Aorta (tissue), 5 donors: ENCODE measurements at regions not wholly inside any gene's neighbourhood (a gene's known extent, or its start where the extent isn't known, plus 50 kb on each side); places are given as distances from the start of the nearest gene placed in this dataset.
A peak's percentile ranks its signal among the peaks of the same experiment; 100 is the strongest.

Experiments
- ATAC-seq: fragments of 200-7000 bp; cut with Tn5 transposase; one replicate; pipeline ENCODE4 v1.9.1; 2022; ENCODE audit warnings: moderate library complexity; ENCODE audit not compliant: low FRiP score
- DNase-seq, 2 donors: peaks; one replicate each; pipeline ENCODE4 v3.0.0-alpha.2; 2020
- H3K27ac ChIP-seq, 2 donors: one replicate each; pipeline ENCODE4 v1.5.1; 2013; ENCODE audit warnings: low read length in 2 of 2, mild to moderate bottlenecking in 2 of 2, moderate library complexity in 2 of 2, control low read depth in 1 of 2, inconsistent platforms in 1 of 2, low read depth in 1 of 2
- H3K27me3 ChIP-seq, 2 donors: one replicate each; pipeline ENCODE4 v1.6.1; 2013; ENCODE audit warnings: control low read depth in 1 of 2, low read length in 1 of 2, mild to moderate bottlenecking in 1 of 2, moderate library complexity in 1 of 2; ENCODE audit not compliant: insufficient read depth in 2 of 2, control insufficient read depth in 1 of 2
- H3K36me3 ChIP-seq, 2 donors: one replicate each; pipeline ENCODE4 v1.6.1; 2013; ENCODE audit warnings: control low read depth in 1 of 2, low read length in 1 of 2, mild to moderate bottlenecking in 1 of 2; ENCODE audit not compliant: insufficient read depth in 2 of 2, control insufficient read depth in 1 of 2
- H3K4me1 ChIP-seq, 2 donors: one replicate each; pipeline ENCODE4 v1.6.1; 2013; ENCODE audit warnings: low read length in 2 of 2, control low read depth in 1 of 2, mild to moderate bottlenecking in 1 of 2, moderate library complexity in 1 of 2; ENCODE audit not compliant: insufficient read depth in 2 of 2, control insufficient read depth in 1 of 2
- H3K4me3 ChIP-seq, 2 donors: one replicate each; pipeline ENCODE4 v1.5.1; 2013; ENCODE audit warnings: low read length in 2 of 2, control low read depth in 1 of 2, mild to moderate bottlenecking in 1 of 2
- H3K9me3 ChIP-seq: one replicate; pipeline ENCODE4 v1.6.1; 2013; ENCODE audit warnings: mild to moderate bottlenecking, low read length; ENCODE audit not compliant: control insufficient read depth
- WGBS, 2 donors: extraction: QIAGEN DNeasy Blood & Tissue Kit; methylation state at CpG; one replicate each; pipeline ENCODE4 v1.1.7; 2013; 5-methylcytosine and 5-hydroxymethylcytosine counted together
- intact Hi-C, 2 donors: fragments of 100-400 bp; cut with DNase I; formaldehyde crosslinking; loops; one replicate each; pipeline versions ENCODE4 v1.14.2 to v1.15.0; 2022
- donor health status: healthy with polysubstance abuse.
- donor health status: Bipolar disorder and iron deficiency.
- donor health status: DM: no; HTN: no; CAD: no.
- donor health status: DM: no; HTN: no; CAD: no.
- donor health status: DM: yes; HTN: yes; CAD: no.

DNA sequence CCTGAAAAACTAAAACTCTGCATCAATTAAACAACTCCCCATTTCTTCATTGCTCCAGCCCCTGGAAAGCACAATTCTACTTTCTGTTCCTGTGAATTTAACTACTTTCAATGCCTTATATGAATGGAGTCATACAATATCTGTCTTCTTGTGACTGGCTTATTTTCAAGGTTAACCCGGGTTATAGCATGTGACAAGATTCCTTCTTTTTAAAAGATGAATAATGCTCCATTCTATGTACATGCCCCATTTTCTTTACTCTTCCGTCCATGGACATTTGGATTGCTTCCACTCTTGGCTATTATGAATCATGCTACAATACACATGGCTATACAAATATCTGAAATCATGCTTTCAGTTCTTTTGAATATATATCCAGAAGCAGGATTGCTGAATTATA is 334.9 kb upstream of the ID4 start:
- H3K27me3 ChIP-seq, result no peaks in the 10 kb centered on the region
- ATAC-seq (no peak), DNase-seq (no peak)
- intact Hi-C loops, result no loop called here
- WGBS, 2 donors, result 60 to 61% methylated on average over 2 of the region's 2 CpGs
- no peak overlapping the region for H3K27ac ChIP-seq
- no peaks in the 10 kb centered on the region for H3K4me1 ChIP-seq
- no peaks in the 10 kb centered on the region for H3K36me3 ChIP-seq
- H3K4me3 ChIP-seq, result no peak overlapping the region
- no peaks in the 10 kb centered on the region for H3K9me3 ChIP-seq

DNA sequence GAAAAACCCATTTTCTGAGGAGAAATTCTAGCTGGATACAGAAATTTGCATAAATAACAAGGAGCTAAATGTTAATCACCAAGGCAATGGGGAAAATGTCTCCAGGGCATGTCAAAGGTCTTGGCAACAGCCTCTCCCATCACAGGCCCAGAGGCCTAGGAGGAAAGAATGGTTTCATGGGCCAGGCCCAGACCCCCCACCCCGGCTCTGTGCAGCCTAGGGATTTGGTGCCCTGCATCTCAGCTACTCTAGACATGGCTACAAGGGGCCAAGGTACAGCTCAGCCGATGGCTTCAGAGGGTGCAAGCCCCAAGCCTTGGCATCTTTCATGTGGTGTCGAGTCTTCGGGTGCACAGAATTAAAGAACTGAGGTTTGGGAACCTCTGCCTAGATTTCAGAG is 321.2 kb upstream of the ID4 start:
- ATAC-seq, result no peak
- intact Hi-C loops, result no loop called here
- Histone ChIP-seq H3K27ac (no peak overlapping the region), H3K4me3 (no peak overlapping the region), H3K36me3 (no peaks in the 10 kb centered on the region), H3K4me1 (no peaks in the 10 kb centered on the region), H3K27me3 (no peaks in the 10 kb centered on the region), H3K9me3 (peaks cover 3% of the 10 kb centered on the region)
- WGBS, 2 donors, result 96 to 97% methylated on average over 4 of the region's 4 CpGs
- DNase-seq, result no peak

DNA sequence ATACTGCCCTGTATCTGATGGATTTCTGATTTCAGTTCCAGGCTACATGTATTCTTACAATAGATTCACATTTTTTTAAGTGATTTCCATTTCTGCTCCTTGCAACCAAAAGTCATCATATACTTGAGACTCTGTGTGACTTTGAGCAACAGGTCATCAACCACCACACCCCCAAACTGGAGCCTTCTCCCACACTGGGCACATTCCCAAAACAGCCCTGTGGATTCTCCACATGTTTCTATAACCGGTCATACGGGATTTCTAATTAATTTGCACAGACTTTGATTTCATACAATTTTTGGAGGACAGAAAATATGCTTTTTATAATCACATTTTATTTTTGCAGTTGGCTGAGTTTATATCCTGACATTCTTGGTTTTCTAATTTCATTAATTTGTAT is 317.2 kb upstream of the ID4 start:
- H3K9me3 ChIP-seq, result no peaks in the 10 kb centered on the region
- H3K27ac ChIP-seq, result no peak overlapping the region
- ATAC-seq (no peak), DNase-seq (no peak)
- 88 to 91% methylated on average over 2 of the region's 2 CpGs for WGBS, 2 donors
- H3K4me1 ChIP-seq, result peaks cover 0 to 6% of the 10 kb centered on the region in 2 donors
- H3K4me3 ChIP-seq, result no peak overlapping the region
- H3K36me3 ChIP-seq, result no peaks in the 10 kb centered on the region
- H3K27me3 ChIP-seq, result no peaks in the 10 kb centered on the region
- intact Hi-C loops, result no loop called here

DNA sequence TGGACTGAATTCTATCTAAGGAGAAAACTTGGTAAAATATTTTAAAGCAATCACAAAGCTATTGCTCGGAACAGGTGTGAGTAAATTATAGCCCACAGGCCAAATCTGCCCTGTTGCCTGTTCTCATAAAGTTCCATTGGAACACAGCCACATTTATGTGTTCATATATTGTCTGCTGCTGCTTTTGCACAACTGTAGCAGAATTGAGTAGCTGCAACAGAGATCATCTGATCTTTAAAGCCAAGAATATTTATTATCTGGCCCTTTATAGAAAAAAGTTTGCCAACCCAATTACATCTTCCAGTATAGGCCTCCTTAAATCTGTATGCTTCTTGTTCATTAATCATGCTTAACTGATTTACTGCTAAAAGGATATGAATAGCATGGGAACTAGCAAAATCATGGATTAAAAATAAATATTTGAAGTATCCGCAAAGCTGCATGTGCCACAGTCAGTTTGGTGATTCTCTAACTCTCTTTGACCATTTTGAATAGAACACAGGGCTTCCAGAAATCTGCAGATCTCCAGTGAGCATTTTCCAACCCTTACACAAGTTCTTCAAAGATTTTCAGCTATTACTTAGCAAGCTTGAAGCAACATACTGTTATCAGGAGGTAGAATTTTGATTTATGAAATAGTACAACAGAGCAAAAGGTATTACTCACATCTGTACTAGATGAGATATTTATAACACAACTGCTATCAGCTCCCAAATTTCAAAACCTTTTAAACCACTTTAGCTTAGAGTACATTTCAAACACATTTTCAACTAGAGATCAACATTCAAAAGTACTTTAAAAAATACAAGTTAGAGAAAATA is 312.6 kb upstream of the ID4 start:
- Histone ChIP-seq H3K27me3 (no peaks in the 10 kb centered on the region), H3K36me3 (no peaks in the 10 kb centered on the region), H3K27ac (peak overlapping the region in 1 of 2 donors; percentile 1), H3K4me1 (peaks cover 3 to 6% of the 10 kb centered on the region in 2 donors), H3K4me3 (no peak overlapping the region), H3K9me3 (no peaks in the 10 kb centered on the region)
- DNase-seq (no peak), ATAC-seq (peak; percentile 15)
- intact Hi-C loops, result no loop called here
- 25 to 36% methylated on average over 2 of the region's 2 CpGs for WGBS, 2 donors

DNA sequence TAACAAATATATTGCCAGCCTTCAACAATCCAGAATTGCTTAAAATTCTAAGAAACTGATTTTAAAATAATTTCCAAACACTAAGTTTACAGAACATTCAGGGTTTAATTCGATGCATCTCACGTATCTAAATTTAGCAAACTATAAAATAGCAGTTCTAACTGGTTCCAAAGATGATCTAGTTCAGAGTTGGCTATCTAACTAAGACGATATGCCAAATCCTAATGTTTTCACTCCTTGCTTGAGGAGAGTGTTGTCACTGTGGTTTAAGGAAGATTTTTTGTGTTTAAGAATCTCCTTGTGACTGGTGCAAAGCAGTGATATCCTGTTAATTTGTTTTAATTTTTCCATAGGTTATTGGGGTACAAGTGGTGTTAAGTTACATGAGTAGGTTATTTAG is 311.5 kb upstream of the ID4 start:
- H3K27ac ChIP-seq, result no peak overlapping the region
- ATAC-seq, result peak; percentile 65
- H3K4me3 ChIP-seq, result no peak overlapping the region

DNA sequence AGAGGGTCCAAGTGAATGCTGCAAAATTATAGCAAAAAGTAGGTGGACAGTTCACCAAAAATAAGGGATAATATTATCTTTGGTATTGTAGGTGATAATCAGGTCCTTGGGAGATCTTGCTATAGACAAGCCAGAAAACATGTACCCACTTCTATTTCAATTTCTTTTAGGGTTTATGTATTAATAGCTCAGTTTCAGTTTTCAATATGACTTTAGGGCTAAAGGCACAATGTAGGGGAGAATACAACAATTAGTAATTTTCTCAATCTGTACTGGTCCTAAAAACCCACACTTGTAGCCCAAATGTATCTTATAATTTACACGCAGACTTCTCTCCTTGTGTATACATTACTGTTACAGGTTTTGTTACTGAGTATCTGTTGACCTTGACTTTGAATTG is 307.0 kb upstream of the ID4 start:
- 97 to 100% methylated on average over 1 of the region's 1 CpG for WGBS, 2 donors
- intact Hi-C loops, result loop anchor here in 1 of 2 donors (10.0 kb wide), 1 partner anchor 315 kb away; no protein-coding TSS in a partner anchor
- ATAC-seq, result no peak
- no peak for DNase-seq
- Histone ChIP-seq H3K36me3 (no peaks in the 10 kb centered on the region), H3K4me1 (peaks cover 3% of the 10 kb centered on the region in 2 donors), H3K27me3 (no peaks in the 10 kb centered on the region), H3K27ac (no peak overlapping the region), H3K4me3 (no peak overlapping the region), H3K9me3 (no peaks in the 10 kb centered on the region)

More for the DNA sequence above, 311.5 kb upstream of the ID4 start:
- intact Hi-C loops, result no loop called here
- no peak for DNase-seq
- peaks cover 3 to 6% of the 10 kb centered on the region in 2 donors for H3K4me1 ChIP-seq
- 3 to 9% methylated on average over 3 of the region's 3 CpGs for WGBS, 2 donors
- H3K9me3 ChIP-seq, result no peaks in the 10 kb centered on the region
- H3K36me3 ChIP-seq, result no peaks in the 10 kb centered on the region
- no peaks in the 10 kb centered on the region for H3K27me3 ChIP-seq

DNA sequence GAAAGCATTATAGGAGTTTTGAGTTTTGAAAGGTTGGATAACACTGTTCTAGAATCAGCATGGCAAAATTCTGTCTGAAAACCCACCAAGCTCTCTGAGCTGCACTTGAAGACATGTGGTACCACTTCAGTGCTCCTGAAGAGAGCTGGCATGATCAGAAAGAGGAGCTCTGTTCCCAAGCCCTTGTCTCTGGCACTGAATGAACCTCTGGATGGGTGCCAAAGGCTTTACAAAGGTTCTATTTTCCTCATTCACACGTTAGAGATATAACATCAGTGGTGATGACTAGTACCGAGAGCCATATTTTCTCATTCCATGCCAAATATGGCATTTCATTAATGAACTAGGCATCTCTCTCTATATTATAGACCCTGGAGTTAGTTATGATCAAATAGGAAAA is 301.8 kb upstream of the ID4 start:
- DNase-seq, result no peak
- peaks cover 0 to 3% of the 10 kb centered on the region in 2 donors for H3K4me1 ChIP-seq
- no peaks in the 10 kb centered on the region for H3K36me3 ChIP-seq
- H3K9me3 ChIP-seq, result no peaks in the 10 kb centered on the region
- no peaks in the 10 kb centered on the region for H3K27me3 ChIP-seq
- no peak for ATAC-seq
- intact Hi-C loops, result loop anchor here in 1 of 2 donors (10.0 kb wide), 1 partner anchor 309 kb away; no protein-coding TSS in a partner anchor
- 17 to 34% methylated on average over 2 of the region's 2 CpGs for WGBS, 2 donors
- no peak overlapping the region for H3K4me3 ChIP-seq
- H3K27ac ChIP-seq, result no peak overlapping the region

DNA sequence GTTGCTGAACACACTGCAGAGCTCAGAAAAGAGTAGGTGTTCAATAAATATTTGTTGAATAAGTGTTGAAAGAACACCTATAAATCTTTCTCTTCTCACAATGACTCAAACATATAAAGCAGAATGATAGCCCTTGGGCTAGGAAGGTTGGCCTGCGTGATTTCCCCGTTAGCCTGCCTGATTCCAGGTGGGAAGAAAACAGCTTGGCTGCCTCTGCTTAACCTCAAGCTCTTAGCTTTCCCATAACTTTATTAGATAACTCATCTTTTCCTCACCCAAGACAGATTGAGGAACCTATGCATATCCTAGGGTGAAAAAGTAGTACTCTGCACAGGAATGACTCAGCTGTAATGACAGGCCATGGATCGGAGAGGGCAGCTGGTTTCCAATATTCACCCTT is 300.3 kb upstream of the ID4 start:
- Histone ChIP-seq H3K36me3 (no peaks in the 10 kb centered on the region), H3K4me1 (peaks cover 0 to 3% of the 10 kb centered on the region in 2 donors), H3K27ac (no peak overlapping the region), H3K9me3 (no peaks in the 10 kb centered on the region), H3K27me3 (no peaks in the 10 kb centered on the region), H3K4me3 (no peak overlapping the region)
- ATAC-seq, result no peak
- WGBS, 2 donors, result 95 to 99% methylated on average over 3 of the region's 3 CpGs
- DNase-seq, result no peak
- intact Hi-C loops, result loop anchor here in 1 of 2 donors (10.0 kb wide), 1 partner anchor 308 kb away; no protein-coding TSS in a partner anchor

DNA sequence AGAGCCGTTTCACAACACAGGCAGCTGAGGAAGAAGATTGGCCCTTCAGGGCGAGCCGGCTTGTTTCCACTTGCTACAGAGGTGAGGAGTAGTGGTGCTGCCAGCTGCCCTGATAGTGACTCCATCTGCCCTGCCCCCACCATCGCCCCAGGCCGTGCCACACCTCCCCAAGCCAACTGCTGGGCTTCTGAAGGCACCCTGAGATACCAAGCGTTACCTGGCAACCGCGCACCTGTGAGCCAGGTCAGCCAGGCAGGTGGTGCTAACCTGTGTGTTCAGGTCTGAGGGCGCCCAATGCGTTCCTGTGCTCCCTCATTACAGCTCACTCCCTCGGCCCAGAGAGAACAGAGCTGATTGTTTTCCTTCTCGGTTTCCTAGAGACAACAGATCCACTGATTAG is 299.1 kb upstream of the ID4 start:
- DNase-seq (peak in 1 of 2 donors; percentile 56), ATAC-seq (no peak)
- 73 to 75% methylated on average over 12 of the region's 12 CpGs for WGBS, 2 donors
- no peaks in the 10 kb centered on the region for H3K9me3 ChIP-seq
- no peak overlapping the region for H3K4me3 ChIP-seq
- intact Hi-C loops, result loop anchor here in 1 of 2 donors (10.0 kb wide), 1 partner anchor 307 kb away; no protein-coding TSS in a partner anchor
- H3K36me3 ChIP-seq, result no peaks in the 10 kb centered on the region
- no peak overlapping the region for H3K27ac ChIP-seq
- no peaks in the 10 kb centered on the region for H3K27me3 ChIP-seq
- peaks cover 0 to 3% of the 10 kb centered on the region in 2 donors for H3K4me1 ChIP-seq
